ENCODE measurements at regions not wholly inside any gene's neighbourhood (a gene's known extent, or its start where the extent isn't known, plus 50 kb on each side); places are given as distances from the start of the nearest gene placed in this dataset.

DNA sequence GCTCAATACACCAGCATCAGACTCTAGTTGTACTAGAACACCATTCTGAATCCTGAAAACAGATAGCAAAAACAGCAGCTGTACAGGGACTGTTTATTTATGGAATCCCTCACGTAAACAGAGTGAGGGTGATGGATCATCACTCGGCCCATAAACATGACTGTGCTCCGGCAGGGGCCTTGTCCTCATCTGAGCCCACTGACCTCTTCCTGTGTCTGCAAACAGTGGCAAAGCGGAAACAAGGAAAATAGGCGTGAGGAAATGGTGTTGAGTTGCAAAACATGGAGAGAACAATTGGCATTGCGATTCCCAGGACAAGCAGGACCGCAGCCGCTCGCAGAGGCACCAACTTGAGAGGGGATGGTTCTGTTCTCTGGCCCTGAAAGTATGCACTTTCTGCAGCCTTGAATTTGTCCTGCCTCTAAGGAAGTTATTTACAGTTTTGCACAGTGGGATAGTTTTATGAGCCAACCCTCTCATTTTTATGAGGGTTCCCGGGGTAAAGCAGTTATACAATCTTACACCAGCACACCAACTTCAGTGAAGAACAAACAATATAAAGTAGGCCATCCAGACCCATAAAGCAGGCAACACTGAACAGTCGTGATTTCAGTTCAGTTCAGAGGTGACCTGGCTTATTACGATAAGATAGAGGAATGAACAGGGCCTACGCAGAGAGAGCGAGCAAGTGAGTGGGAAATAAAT, 248.0 kb upstream of the FZD8 start:
- no peak overlapping the region for H3K27ac ChIP-seq (ENCODE audit: low read length)
- no peak overlapping the region for H3K4me3 ChIP-seq (ENCODE audit: low read length)
- H3K27me3 ChIP-seq (ENCODE audit: control insufficient read depth, insufficient read depth, low read length), result no peaks in the 10 kb centered on the region
- no peak overlapping the region for H3K9ac ChIP-seq (ENCODE audit: low read length)
- no peaks in the 10 kb centered on the region for H3K9me3 ChIP-seq (ENCODE audit: control insufficient read depth, low read depth, low read length)
- H3K4me1 ChIP-seq (ENCODE audit: control insufficient read depth, low read depth, low read length), result no peaks in the 10 kb centered on the region
- no peaks in the 10 kb centered on the region for H3K36me3 ChIP-seq (ENCODE audit: control insufficient read depth, low read depth, low read length)

DNA sequence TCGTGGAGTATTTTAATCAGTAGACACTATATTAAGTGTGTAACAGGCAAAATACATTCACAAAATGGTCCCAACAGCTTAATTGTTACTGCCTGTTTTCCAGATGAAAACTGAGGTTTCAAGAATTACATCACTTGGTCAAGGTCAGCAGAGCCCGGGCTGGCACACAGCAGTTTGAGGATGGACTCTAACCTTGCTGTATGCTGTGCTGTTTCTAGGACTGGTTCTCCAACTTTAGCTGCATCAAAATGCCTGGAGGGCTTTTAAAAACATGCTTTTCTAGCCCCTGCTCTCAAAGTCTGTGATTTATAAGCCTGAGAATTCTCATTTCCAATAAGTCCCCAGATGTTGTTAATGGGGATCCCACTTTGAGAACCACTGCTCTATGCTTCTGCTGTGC, 247.1 kb upstream of the FZD8 start:
- Histone ChIP-seq H3K36me3 (ENCODE audit: control insufficient read depth, low read depth, low read length) (no peaks in the 10 kb centered on the region), H3K4me3 (ENCODE audit: low read length) (no peak overlapping the region), H3K9ac (ENCODE audit: low read length) (no peak overlapping the region), H3K27ac (ENCODE audit: low read length) (no peak overlapping the region), H3K27me3 (ENCODE audit: control insufficient read depth, insufficient read depth, low read length) (no peaks in the 10 kb centered on the region), H3K4me1 (ENCODE audit: control insufficient read depth, low read depth, low read length) (peaks cover 7% of the 10 kb centered on the region), H3K9me3 (ENCODE audit: control insufficient read depth, low read depth, low read length) (no peaks in the 10 kb centered on the region)

DNA sequence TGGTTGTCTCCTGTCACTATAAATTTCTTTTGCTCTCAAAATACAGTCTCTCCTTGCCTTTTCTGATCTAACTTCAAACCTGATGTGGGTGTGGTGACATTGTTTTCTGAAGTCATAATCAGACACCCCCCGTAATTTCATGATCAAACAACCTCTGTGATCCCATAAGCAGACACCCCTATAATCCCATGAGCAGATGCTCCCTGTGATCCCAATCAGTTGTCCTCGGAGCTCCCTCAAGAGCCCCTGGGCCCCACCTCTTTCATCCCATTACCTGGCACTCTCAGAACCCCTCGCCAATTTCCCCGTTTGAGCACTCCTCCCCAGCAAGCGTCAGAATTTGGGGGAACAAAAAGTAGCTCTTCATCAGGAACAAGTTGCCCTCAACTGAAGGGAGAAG, 246.3 kb upstream of the FZD8 start:
- no peak overlapping the region for H3K27ac ChIP-seq (ENCODE audit: low read length)
- peaks cover 7% of the 10 kb centered on the region for H3K4me1 ChIP-seq (ENCODE audit: control insufficient read depth, low read depth, low read length)
- no peak overlapping the region for H3K9ac ChIP-seq (ENCODE audit: low read length)
- no peaks in the 10 kb centered on the region for H3K9me3 ChIP-seq (ENCODE audit: control insufficient read depth, low read depth, low read length)
- H3K36me3 ChIP-seq (ENCODE audit: control insufficient read depth, low read depth, low read length), result no peaks in the 10 kb centered on the region
- no peaks in the 10 kb centered on the region for H3K27me3 ChIP-seq (ENCODE audit: control insufficient read depth, insufficient read depth, low read length)
- no peak overlapping the region for H3K4me3 ChIP-seq (ENCODE audit: low read length)

DNA sequence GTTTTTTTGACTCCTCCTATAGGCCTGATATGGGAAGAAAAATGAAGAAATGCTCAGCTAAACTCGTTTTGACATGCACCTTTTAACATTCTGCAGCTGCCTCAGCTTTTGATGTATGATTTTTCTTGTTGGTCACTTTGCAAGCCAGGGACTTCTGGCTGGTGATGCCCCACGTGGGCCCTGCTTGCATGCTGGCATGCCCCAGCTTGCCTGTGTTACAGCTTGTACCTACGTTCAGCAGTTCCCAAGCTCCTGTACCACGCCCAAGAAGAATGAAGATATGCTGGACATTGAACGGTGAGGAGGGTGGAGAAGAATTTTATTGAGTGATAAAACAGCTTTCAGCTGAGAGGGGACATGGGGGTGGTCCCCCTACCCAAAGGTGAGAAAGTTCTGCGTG, 245.6 kb upstream of the FZD8 start:
- Histone ChIP-seq H3K36me3 (ENCODE audit: control insufficient read depth, low read depth, low read length) (no peaks in the 10 kb centered on the region), H3K4me3 (ENCODE audit: low read length) (no peak overlapping the region), H3K4me1 (ENCODE audit: control insufficient read depth, low read depth, low read length) (peaks cover 12% of the 10 kb centered on the region), H3K9ac (ENCODE audit: low read length) (no peak overlapping the region), H3K9me3 (ENCODE audit: control insufficient read depth, low read depth, low read length) (no peaks in the 10 kb centered on the region), H3K27me3 (ENCODE audit: control insufficient read depth, insufficient read depth, low read length) (no peaks in the 10 kb centered on the region), H3K27ac (ENCODE audit: low read length) (no peak overlapping the region)

DNA sequence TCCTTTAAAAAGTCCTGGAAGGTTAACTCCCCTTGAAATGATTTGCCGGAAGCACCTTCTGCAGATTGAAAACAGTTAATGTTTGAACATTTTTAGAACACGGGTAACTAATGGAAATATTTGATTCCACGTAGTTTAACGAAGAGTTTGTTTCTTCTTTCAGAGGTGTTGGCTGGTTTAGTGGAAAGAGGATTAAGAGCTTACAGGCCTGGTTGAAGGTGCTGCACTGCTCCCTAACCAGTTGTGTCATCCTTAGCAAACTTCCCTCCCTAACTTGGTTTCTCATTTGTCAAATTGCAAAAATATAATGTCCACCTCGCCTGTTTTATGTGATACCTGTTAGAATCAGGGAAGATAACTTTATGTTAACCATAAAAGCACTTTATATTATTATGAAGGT, 243.0 kb upstream of the FZD8 start:
- no peak overlapping the region for H3K9ac ChIP-seq (ENCODE audit: low read length)
- H3K9me3 ChIP-seq (ENCODE audit: control insufficient read depth, low read depth, low read length), result no peaks in the 10 kb centered on the region
- no peak overlapping the region for H3K27ac ChIP-seq (ENCODE audit: low read length)
- H3K27me3 ChIP-seq (ENCODE audit: control insufficient read depth, insufficient read depth, low read length), result no peaks in the 10 kb centered on the region
- H3K4me1 ChIP-seq (ENCODE audit: control insufficient read depth, low read depth, low read length), result peaks cover 15% of the 10 kb centered on the region
- no peaks in the 10 kb centered on the region for H3K36me3 ChIP-seq (ENCODE audit: control insufficient read depth, low read depth, low read length)
- H3K4me3 ChIP-seq (ENCODE audit: low read length), result no peak overlapping the region

DNA sequence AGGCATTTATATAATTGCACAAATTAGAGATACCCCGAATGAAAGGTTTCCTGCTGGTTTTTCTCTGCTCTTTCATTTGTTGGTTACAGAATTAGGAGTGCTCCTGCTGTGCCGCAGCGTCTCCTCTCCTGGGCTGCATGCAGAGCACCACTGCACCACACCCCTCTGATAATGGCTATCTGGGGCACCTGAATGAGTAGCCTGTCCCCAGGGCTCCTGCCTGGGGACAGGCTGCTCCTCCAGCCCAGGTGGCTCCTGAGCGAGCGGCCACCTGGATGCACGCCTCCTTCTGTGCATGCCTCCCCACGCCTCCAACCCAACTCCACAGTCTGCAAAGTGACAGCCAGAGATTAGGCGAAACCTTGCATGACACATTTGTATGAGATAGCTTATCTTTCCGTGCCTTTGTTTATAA, 242.6 kb upstream of the FZD8 start:
- Histone ChIP-seq H3K4me1 (ENCODE audit: control insufficient read depth, low read depth, low read length) (peaks cover 15% of the 10 kb centered on the region), H3K9ac (ENCODE audit: low read length) (no peak overlapping the region), H3K27me3 (ENCODE audit: control insufficient read depth, insufficient read depth, low read length) (no peaks in the 10 kb centered on the region), H3K27ac (ENCODE audit: low read length) (no peak overlapping the region), H3K4me3 (ENCODE audit: low read length) (no peak overlapping the region), H3K36me3 (ENCODE audit: control insufficient read depth, low read depth, low read length) (no peaks in the 10 kb centered on the region), H3K9me3 (ENCODE audit: control insufficient read depth, low read depth, low read length) (no peaks in the 10 kb centered on the region)

DNA sequence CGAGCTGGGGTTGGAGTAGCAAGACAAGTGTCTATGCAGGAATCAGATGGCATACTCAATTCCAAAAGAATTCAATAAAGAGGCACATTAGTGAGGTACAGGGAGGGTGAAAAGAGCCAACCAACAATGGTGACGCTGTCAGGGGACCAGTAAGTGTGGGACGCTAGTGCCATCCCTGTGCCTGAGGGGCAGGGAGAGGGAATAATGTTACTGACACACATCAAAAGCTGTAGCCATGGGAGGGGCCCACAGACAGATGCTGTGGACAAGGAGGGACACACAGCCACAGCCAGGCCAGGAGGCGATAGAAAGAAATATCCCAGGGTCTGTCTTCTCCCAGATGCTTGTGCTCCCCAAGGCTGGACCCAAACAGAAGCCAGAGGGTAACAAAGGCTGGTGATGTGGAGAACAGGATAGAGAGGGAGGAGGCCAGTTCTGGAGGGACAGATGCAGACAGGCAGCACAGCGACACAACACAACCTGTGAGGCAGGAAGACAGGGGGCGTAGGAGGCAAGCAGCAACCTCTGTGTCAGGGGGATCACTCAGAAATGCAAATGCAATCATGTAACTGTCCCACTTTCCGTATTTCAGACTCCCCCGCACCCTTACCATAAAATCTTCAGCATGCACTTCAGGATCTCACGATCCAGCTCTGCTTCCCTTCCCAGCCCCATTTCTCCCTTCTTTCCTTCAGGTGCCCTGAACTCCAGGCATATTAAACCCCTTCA, 240.5 kb upstream of the FZD8 start:
- Histone ChIP-seq H3K36me3 (ENCODE audit: control insufficient read depth, low read depth, low read length) (no peaks in the 10 kb centered on the region), H3K9ac (ENCODE audit: low read length) (no peak overlapping the region), H3K27me3 (ENCODE audit: control insufficient read depth, insufficient read depth, low read length) (no peaks in the 10 kb centered on the region), H3K4me1 (ENCODE audit: control insufficient read depth, low read depth, low read length) (peaks cover 15% of the 10 kb centered on the region), H3K9me3 (ENCODE audit: control insufficient read depth, low read depth, low read length) (no peaks in the 10 kb centered on the region), H3K4me3 (ENCODE audit: low read length) (no peak overlapping the region), H3K27ac (ENCODE audit: low read length) (no peak overlapping the region)

DNA sequence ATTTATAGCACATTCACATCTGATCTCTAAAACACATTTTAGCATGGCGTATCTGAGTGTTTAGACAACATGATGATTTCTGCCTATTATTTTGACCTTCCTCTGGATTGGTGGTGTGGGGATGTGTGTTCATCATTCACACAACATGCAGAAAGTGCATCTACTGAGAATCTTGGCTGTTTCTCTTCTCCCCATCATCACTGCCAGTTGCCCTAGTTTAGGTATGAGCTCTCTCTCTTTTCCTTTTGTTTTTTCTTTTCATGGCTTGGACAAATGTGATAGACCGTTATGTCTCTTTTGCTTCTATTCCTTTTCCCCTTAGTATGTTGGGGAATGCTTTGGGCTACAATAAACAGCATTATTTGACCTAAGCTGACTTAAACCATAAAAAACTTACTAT, 239.2 kb upstream of the FZD8 start:
- H3K4me1 ChIP-seq (ENCODE audit: control insufficient read depth, low read depth, low read length), result peaks cover 16% of the 10 kb centered on the region
- H3K27me3 ChIP-seq (ENCODE audit: control insufficient read depth, insufficient read depth, low read length), result no peaks in the 10 kb centered on the region
- no peaks in the 10 kb centered on the region for H3K36me3 ChIP-seq (ENCODE audit: control insufficient read depth, low read depth, low read length)
- no peak overlapping the region for H3K27ac ChIP-seq (ENCODE audit: low read length)
- H3K9ac ChIP-seq (ENCODE audit: low read length), result no peak overlapping the region
- H3K4me3 ChIP-seq (ENCODE audit: low read length), result no peak overlapping the region
- H3K9me3 ChIP-seq (ENCODE audit: control insufficient read depth, low read depth, low read length), result no peaks in the 10 kb centered on the region

DNA sequence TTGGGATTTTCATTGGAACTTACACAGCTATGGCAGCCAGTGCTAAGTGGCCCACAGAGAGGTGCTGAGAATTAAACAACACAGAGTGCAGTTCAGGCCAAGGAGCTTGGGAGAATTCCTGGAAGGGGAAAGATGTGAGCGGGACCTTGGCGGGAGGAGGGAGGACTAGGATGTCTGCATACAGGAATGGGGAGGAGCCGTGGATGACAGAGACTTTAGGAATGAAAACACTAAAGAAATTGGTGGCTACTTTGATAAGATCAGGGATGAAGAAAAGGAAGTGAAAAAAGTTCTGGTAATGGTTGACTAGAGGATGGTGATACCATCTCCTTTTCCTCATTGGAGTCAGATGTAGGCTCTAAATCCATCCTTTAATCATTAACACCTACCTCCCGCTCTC, 234.2 kb upstream of the FZD8 start:
- Histone ChIP-seq H3K27ac (ENCODE audit: low read length) (no peak overlapping the region), H3K36me3 (ENCODE audit: control insufficient read depth, low read depth, low read length) (no peaks in the 10 kb centered on the region), H3K9ac (ENCODE audit: low read length) (no peak overlapping the region)

DNA sequence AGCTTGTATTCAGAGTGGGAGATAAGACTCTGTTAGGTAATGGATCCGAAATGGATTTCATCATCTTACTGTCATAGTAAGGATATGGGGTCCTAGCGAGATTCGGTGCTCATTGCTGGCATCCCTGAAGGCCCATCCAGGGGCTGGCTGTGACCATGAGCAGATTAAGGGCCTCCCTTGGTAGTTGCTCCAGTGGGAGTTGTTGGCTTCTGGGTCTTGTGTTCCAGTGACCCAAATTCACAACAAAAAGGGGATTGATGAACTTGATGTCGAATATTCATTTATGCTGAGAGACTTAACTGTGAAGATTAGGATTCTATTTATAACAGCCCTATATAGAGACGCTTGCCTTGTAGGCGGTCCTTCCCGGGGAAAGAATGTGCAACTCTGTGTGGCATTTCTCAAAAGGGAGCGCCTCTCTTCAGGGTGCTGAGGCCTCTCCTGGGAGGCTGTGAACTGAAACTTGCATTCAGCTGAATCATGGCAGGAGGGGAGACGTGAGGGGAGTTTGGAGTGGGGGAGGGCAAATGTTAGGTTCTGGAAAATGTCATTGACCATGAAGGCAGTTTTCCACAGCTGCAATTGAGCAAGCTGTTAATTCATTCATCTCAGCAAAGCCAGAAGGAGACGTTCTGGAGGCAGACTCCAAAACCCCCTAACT, 233.1 kb upstream of the FZD8 start:
- no peaks in the 10 kb centered on the region for H3K9me3 ChIP-seq (ENCODE audit: control insufficient read depth, low read depth, low read length)
- H3K4me3 ChIP-seq (ENCODE audit: low read length), result peak overlapping the region; percentile 3
- H3K27me3 ChIP-seq (ENCODE audit: control insufficient read depth, insufficient read depth, low read length), result no peaks in the 10 kb centered on the region
- no peaks in the 10 kb centered on the region for H3K36me3 ChIP-seq (ENCODE audit: control insufficient read depth, low read depth, low read length)
- H3K9ac ChIP-seq (ENCODE audit: low read length), result no peak overlapping the region
- no peak overlapping the region for H3K27ac ChIP-seq (ENCODE audit: low read length)
- peaks cover 52% of the 10 kb centered on the region for H3K4me1 ChIP-seq (ENCODE audit: control insufficient read depth, low read depth, low read length)

More for the DNA sequence above, 234.2 kb upstream of the FZD8 start:
- Histone ChIP-seq H3K27me3 (ENCODE audit: control insufficient read depth, insufficient read depth, low read length) (no peaks in the 10 kb centered on the region), H3K4me1 (ENCODE audit: control insufficient read depth, low read depth, low read length) (peaks cover 43% of the 10 kb centered on the region), H3K9me3 (ENCODE audit: control insufficient read depth, low read depth, low read length) (no peaks in the 10 kb centered on the region), H3K4me3 (ENCODE audit: low read length) (no peak overlapping the region)

DNA sequence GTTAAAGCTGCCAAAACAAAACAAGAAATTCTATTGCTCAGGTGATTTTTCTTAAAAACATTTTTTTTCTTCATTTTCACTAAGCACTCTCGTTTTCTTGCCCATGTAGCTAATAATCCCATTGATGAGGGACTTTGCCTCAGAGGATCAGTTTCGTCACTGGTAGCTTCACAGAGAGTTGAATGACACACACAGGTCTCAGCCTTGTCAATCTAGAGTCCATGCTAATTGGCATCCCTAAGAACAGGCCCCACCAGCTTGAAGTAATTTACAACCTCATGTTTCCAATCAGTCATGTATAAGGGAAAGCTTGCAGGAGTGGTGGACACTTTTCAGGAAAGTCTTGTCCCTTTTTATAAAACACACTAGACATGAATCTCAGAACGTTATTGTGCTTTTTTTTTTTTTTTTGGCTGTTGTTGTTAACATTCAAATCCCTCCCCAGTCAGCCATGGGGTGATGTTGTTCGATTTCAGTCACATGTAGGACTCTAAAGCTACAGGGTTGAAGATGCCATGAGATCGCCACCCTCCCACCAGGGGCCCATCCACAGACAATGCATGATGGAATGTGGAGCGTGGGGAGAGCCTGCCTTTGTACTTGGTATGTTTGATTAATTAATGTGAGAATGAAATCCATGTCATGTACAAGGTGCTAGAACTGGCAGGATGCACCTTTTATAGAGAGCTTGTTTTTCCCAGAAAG, 232.4 kb upstream of the FZD8 start:
- Histone ChIP-seq H3K27ac (ENCODE audit: low read length) (no peak overlapping the region), H3K27me3 (ENCODE audit: control insufficient read depth, insufficient read depth, low read length) (no peaks in the 10 kb centered on the region), H3K9ac (ENCODE audit: low read length) (no peak overlapping the region), H3K4me3 (ENCODE audit: low read length) (no peak overlapping the region), H3K9me3 (ENCODE audit: control insufficient read depth, low read depth, low read length) (no peaks in the 10 kb centered on the region), H3K36me3 (ENCODE audit: control insufficient read depth, low read depth, low read length) (no peaks in the 10 kb centered on the region), H3K4me1 (ENCODE audit: control insufficient read depth, low read depth, low read length) (peaks cover 52% of the 10 kb centered on the region)
